DMS79 (cell line): ENCODE measurements at regions not wholly inside any gene's neighbourhood (a gene's known extent, or its start where the extent isn't known, plus 50 kb on each side); places are given as distances from the start of the nearest gene placed in this dataset.
"Not testable (repeated sequence)": the region's sequence is repeated elsewhere in the genome, so short reads cannot be mapped to it uniquely, and the experiment has no call there.

ENCODE experiments used
- DNase-seq: peaks from one replicate; lab custom pipeline; 2025; lab: John Stamatoyannopoulos, UW

DNA sequence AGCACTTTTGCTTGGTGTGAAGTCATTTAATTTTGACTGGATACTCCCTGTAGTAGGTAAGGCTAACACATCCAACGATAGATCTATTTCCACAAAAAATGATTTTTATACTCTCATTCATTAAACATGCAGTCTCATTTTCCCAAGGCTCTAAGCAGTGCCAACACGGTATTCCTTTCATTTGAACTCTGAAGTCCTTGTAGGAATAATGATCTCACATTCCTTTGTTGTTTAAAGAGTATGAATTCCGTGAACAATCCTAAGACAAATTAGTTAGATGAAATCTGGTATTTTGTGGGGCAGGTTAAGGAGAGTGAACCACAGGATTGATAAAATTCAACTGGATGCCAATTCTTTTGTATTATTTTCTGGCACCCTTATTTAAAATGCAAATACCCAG lies 66.6 kb downstream of the LACC1 start:
- DNase-seq, result no peak

DNA sequence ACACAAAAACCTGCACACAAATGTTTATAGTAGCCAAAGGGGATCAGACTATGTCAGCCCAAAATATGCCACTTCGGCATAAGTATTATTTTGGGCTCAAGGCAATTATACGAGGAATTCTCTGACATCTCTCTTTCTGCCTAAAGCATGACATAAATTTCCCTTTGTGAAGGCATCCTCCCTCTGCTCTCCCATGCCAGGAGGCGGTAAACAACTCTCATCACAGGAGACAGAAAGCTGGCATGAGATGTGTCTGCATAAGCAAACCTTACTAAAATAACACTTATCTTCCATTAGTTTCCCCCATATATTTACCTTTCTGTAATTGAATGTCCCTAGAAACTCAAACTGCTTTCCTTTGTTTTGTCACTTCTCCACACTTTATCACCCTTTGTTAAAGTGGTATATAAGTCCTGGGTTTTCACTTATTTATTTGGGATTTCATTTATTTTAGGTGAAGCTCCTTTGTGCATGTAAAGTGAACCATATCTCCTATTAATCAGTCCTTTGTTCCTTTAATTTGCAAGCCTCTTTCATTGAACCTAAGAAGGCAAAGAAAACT lies 68.3 kb downstream of the LACC1 start:
- DNase-seq, result no peak

DNA sequence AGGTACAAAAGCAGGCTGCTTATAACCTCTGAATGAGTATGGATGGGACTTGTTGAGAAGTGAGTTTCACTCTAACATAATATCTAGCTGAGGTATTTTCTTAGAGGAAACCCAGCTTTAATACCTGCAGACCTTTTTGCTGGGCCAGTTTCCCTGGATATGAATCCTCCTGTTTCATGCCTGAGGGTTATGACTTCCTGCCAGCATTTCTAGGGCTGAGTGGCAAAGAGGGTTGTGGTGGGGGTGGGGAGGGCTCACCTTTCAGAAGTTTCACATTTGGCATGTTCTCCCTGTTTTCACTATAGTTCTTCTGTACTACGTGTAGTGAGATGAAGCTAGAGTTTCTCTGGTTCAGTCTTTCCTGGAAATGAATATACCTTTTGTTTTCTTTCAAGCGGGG lies 73.7 kb downstream of the LACC1 start:
- DNase-seq, result no peak

DNA sequence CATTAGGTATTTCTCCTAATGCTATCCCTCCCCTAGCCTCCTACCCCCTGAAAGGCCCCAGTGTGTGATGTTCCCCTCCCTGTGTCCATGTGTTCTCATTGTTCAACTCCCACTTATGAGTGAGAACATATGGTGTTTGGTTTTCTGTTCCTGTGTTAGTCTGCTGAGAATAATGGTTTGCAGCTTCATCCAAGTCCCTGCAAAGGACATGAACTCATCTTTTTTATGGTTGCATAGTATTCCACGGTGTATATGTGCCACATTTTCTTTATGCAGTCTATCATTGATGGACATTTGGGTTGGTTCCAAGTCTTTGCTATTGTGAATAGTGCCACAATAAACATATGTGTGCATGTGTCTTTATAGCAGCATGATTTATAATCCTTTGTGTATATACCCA lies 77.3 kb downstream of the LACC1 start:
- not testable (repeated sequence) for DNase-seq

DNA sequence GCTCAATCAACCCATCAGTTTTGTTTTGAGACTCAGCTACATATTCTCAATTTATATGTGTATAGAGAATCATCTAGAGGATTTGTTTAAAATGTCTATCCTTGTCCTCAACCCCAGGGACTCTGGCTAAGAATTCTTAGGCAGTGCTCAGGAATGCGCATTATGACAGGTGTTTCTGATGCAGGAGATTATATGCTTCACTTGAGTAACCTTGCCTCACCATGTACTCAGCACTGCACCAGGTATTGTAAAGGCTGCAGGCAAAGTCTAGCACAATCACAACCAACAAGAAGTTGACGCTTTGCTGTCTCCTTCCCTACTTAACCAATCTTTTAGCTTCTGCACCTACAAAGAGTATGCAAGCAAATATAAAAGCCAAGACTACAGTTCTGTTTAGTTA lies 79.6 kb downstream of the LACC1 start:
- DNase-seq, result no peak

DNA sequence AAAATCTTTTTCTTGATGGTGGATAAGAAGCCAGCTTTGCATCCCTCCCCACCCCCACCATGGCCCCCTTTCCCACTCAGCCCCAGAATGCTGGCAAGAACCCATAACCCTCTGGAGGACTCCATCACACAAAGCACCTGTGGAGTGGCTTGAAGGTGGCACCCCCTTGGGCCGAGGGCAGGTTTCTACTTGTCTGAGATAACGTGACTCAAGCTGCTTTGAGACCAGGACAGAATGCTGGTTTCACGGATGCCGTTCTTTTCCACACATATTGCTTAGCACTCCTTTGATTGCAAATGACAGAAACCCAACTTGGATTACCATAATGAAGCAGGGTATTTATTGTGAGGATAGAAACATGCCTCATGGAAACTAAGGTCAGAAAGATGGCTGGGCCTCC lies 82.2 kb downstream of the LACC1 start:
- no peak for DNase-seq

DNA sequence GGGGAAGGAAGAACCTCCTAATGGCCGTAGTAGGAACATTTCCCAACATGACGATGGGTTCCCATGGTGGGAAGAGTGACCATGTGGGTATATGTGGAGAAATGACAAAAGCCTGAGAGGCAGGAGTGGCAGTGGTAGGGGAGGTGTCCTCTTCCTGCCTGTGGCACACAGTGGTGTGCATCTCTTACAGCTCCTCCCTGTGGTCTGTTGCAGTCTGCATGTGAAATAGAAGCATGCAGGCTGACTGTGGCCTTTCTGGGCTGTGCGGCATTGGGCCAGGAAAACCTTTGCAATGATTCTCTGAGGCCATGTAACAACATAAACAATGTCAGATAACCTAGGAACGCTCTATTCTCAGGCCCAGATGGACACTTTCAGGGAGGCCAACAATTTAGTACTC lies 84.0 kb downstream of the LACC1 start:
- no peak for DNase-seq

DNA sequence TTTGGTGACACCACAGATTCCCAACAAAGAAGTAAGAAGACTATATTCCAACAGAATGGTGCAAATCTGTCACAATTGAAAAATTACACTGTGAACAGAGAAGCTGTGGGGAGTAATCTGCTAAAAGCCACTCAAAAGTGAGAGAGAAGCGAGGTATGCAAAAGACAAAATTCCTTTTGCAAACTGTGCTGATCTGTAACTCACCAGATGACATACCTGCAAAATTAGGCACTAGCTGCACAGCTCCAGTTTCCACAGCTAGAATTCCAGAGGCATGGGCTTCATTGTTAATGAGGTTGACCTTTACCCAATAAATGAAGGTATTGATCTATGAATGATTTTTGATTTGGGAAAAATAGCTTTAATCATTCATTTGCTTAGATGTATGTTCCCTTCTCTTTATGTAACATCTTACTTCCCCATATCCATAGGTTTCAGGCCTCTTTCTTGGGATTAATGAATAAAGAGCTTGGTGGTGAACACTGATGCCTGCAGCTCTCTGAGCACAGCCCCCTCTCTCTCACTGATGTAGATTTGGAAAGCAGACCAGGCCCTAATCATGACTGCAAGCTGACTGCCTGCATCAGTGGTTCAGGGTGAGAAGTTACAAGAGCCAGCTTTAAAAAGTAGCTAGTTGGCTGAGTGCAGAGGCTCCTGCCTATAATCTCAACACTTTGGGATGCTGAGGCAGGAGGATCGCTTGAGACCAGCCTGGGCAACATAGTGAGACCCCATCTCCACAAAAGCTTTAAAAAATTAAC lies 85.2 kb downstream of the LACC1 start:
- no peak for DNase-seq

DNA sequence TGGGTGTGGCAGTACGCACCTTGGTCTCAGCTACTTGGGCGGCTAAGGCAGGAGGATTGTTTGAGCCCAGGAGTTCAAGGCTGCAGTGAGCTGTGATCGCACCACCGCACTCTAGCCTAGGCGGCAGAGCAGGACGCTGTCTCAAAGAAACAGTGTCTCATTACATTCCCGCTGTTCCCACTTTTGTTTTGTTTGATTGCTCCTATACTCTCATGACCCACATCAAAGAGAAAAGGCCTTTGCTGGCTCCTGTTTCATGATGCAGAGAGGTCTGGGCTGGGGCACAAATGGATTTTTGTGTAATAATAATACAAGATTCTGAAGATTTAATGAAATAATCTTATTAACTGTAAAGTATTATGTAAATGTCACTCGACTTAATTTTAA lies 85.7 kb downstream of the LACC1 start:
- DNase-seq, result no peak

DNA sequence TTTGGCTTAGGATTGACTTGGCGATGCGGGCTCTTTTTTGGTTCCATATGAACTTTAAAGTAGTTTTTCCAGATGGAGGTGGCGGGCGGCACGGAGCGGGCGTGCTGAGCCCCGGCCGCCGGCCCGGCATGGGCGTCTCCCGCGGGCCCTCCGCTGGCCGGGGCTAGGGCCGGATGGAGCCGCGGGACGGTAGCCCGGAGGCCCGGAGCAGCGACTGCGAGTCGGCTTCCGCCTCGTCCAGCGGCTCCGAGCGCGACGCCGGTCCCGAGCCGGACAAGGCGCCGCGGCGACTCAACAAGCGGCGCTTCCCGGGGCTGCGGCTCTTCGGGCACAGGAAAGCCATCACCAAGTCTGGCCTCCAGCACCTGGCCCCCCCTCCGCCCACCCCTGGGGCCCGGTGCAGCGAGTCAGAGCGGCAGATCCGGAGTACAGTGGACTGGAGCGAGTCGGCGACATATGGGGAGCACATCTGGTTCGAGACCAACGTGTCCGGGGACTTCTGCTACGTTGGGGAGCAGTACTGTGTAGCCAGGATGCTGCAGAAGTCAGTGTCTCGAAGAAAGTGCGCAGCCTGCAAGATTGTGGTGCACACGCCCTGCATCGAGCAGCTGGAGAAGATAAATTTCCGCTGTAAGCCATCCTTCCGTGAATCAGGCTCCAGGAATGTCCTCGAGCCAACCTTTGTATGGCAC lies 88.7 kb downstream of the LACC1 start:
- DNase-seq, result not testable (repeated sequence)

DNA sequence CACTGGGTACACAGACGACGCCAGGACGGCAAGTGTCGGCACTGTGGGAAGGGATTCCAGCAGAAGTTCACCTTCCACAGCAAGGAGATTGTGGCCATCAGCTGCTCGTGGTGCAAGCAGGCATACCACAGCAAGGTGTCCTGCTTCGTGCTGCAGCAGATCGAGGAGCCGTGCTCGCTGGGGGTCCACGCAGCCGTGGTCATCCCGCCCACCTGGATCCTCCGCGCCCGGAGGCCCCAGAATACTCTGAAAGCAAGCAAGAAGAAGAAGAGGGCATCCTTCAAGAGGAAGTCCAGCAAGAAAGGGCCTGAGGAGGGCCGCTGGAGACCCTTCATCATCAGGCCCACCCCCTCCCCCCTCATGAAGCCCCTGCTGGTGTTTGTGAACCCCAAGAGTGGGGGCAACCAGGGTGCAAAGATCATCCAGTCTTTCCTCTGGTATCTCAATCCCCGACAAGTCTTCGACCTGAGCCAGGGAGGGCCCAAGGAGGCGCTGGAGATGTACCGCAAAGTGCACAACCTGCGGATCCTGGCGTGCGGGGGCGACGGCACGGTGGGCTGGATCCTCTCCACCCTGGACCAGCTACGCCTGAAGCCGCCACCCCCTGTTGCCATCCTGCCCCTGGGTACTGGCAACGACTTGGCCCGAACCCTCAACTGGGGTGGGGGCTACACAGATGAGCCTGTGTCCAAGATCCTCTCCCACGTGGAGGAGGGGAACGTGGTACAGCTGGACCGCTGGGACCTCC lies 89.4 kb downstream of the LACC1 start:
- not testable (repeated sequence) for DNase-seq

DNA sequence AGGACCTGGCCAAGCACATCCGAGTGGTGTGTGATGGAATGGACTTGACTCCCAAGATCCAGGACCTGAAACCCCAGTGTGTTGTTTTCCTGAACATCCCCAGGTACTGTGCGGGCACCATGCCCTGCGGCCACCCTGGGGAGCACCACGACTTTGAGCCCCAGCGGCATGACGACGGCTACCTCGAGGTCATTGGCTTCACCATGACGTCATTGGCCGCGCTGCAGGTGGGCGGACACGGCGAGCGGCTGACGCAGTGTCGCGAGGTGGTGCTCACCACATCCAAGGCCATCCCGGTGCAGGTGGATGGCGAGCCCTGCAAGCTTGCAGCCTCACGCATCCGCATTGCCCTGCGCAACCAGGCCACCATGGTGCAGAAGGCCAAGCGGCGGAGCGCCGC lies 90.2 kb downstream of the LACC1 start:
- DNase-seq, result not testable (repeated sequence)

DNA sequence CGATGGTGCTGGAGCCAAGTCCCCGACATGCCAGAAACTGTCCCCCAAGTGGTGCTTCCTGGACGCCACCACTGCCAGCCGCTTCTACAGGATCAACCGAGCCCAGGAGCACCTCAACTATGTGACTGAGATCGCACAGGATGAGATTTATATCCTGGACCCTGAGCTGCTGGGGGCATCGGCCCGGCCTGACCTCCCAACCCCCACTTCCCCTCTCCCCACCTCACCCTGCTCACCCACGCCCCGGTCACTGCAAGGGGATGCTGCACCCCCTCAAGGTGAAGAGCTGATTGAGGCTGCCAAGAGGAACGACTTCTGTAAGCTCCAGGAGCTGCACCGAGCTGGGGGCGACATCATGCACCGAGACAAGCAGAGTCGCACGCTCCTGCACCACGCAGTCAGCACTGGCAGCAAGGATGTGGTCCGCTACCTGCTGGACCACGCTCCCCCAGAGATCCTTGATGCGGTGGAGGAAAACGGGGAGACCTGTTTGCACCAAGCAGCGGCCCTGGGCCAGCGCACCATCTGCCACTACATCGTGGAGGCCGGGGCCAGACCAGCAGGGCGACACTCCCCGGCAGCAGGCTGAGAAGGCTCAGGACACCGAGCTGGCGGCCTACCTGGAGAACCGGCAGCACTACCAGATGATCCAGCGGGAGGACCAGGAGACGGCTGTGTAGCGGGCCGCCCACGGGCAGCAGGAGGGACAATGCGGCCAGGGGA lies 91.0 kb downstream of the LACC1 start:
- not testable (repeated sequence) for DNase-seq

DNA sequence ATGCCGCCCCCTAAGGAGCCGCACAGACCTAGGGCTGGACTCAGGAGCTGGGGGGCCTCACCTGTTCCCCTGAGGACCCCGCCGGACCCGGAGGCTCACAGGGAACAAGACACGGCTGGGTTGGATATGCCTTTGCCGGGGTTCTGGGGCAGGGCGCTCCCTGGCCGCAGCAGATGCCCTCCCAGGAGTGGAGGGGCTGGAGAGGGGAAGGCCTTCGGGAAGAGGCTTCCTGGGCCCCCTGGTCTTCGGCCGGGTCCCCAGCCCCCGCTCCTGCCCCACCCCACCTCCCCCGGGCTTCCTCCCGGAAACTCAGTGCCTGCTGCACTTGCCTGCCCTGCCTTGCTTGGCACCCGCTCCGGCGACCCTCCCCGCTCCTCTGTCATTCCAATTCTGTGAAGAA lies 91.6 kb downstream of the LACC1 start:
- DNase-seq, result not testable (repeated sequence)

DNA sequence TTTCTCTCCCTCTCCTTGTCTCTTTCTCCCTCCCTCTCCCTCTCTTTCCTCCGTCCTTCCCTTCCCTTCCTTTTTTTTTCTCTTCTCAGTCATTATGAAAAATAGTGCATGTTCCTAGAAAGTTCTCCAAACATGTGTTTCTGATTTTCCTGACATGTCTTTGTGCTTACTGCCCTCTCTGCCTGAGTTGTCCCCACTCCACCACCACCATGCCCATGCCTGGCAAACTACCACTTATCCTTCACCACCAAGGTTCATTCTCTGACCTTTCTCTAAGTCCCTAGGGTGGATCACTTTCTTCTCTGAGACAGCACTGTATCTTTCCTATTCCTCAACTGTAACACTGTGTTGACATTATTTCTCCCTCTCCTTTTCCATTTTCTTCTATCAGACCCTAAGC lies 98.2 kb downstream of the LACC1 start:
- no peak for DNase-seq

DNA sequence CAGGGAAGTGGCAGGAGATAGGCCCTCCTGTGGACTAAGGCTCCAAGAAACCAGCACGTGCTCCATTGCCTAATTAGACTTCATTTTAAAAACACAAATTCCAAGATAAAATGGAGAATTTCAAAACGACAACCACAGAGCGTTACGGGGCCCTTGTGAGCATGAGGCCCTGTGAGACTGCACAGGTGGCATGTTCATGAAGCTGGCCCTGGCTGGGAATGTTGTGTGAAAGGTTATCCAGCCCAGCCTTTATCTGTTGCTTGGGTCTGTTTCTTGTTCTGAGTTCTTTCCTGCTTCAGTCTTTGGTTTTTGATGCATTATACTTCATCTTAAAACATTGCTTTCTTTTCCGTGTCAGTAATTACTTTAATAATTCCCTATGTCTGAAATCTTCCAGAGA lies 99.0 kb downstream of the LACC1 start:
- DNase-seq, result no peak

DNA sequence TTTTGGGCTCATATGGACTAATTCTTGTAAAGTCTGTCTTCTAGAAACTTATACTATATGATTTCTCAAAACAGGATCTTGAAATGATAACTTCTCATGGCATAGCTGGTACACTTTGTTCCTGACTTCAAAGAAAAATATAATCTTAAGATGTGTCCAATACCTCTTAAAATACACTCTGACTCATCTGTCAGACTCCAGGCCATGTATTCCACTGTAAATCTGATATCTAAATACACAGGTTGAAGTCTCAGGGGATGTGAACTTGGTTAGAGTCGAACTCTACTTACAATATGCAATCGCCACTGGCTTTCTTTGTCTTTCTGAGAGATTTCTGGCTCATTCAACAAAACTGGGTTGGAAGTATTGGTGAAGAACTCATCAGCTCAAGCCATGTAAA lies 99.8 kb downstream of the LACC1 start:
- no peak for DNase-seq

DNA sequence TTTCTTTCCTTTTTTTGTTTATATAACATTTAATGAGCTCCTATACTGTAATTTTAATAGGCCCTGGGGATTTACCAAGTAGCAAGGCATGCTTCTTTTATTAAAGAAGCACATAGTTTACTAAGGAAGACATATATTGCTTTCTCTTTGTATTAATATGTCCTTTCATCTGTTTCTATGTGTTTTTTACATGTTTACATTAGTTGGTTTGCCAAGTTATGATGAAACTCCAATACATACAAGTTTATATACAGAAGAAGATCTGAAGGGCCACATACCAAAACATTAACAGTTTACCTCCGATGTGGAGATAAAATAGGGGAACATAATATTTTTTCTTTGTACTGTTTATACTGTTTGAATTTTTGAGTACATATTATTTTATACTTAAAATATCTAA lies 100.9 kb downstream of the LACC1 start:
- DNase-seq, result no peak

DNA sequence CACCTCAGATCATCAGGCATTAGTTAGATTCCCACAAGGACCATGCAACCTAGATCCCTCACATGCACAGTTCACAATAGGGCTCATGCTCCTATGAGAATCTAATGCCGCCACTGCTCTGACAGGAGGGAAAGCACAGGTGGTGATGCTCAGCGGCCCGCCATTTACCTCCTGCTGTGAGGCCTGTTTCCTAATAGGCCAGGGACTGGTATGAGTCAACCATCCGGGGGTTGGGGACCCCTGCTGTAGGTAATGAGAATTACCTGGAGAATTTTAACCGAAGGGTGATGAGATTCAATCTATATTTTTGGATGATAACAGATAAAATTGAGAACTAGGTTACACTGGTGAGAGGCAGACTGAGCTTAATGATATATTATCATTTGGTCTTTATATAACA lies 101.4 kb downstream of the LACC1 start:
- no peak for DNase-seq

DNA sequence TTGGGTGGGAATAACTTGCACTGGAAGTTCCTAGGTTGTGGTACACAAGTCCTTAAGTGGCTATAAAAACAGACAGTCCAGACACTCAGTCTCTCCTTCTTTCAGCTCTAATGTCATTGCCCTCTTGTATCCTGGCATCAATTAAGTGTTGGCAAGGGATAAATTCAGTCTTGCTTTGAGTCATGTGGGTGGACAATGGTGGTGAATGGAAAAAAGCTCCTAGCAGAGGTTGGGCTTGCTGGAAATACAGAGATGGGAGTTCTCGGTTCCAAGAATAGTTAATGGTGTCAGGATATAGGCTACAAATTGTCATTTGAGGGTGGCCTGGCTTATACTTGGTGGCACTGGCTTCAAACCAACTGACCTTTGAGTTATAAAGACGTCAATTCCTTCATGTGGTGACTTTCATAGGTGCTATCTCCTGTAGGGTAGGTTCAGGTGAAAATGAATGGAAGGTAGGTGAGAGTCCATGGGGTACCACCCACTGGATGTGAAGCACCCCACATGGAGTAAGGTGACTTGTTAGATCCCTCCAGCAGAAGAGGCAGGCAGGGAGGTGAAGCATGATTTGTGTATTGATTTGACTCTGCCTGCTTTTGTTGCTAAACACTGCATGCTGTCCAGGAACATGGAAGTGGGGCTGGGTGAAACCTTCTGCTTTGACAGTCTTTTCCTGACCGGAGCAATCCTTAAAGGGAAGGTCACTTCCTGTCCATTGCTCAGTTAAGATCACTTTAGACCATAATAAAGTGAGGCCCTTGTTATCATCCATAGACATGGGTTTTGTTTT lies 102.0 kb downstream of the LACC1 start:
- DNase-seq, result no peak

DNA sequence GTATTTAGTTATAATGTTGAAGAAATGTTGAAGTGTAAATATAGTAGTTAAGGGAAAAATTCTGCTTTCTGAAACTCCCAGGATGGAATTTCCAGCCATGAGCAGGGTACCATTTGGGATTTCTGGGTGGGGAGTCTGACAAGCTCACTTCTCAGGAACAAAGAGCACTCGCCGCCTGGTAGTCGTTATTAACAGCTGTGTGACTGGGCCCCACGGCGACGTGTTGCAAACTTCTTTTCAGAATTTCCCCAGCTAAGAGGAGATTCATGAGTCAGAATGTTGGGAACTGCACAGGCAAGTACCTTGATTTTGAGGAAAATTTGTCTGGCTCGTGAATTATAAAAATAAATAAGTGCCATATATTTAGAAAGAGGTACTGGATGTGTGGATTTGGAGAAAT lies 103.7 kb downstream of the LACC1 start:
- DNase-seq, result no peak
